Common myeloid progenitor, CD34-positive (primary cell): ENCODE measurements at regions not wholly inside any gene's neighbourhood (a gene's known extent, or its start where the extent isn't known, plus 50 kb on each side); places are given as distances from the start of the nearest gene placed in this dataset.

ENCODE experiments used
- CTCF ChIA-PET: fragments of 350-600 bp; sonication (Branson Sonifier 250); formaldehyde crosslinking; loops from one replicate; lab custom pipeline; 2021; ENCODE audit warnings: antibody characterized with exemption; lab: Charles Lee
- POLR2A ChIA-PET: fragments of 350-600 bp; sonication (Branson Sonifier 250); formaldehyde crosslinking; loops from one replicate; lab custom pipeline; 2021; ENCODE audit warnings: antibody characterized with exemption; lab: Charles Lee
- DNase-seq, 3 donors: peaks; one replicate each; pipeline versions ENCODE4 v3.0.0 to v3.0.0-alpha.2; 2013
- H3K27ac ChIP-seq, 2 experiments: 1 replicate in 1 of 2; 2 replicates in 1 of 2; pipeline ENCODE4 v1.7.0; 2013; ENCODE audit warnings: inconsistent platforms in 2 of 2, low read length in 2 of 2, mild to moderate bottlenecking in 2 of 2, low read depth in 1 of 2, moderate library complexity in 1 of 2; ENCODE audit not compliant: severe bottlenecking in 2 of 2, insufficient read depth in 1 of 2, poor library complexity in 1 of 2
- H3K27me3 ChIP-seq, 5 experiments: replicated peaks in 2 of 5; 1 replicate in 3 of 5; 2 replicates in 2 of 5; pipeline versions ENCODE4 v1.6.1 to v1.7.0; 2013; ENCODE audit warnings: low read length in 4 of 5, mild to moderate bottlenecking in 2 of 5, moderate library complexity in 2 of 5, inconsistent platforms in 1 of 5; ENCODE audit not compliant: insufficient read depth in 5 of 5, control insufficient read depth in 4 of 5
- H3K36me3 ChIP-seq, 4 experiments: 1 replicate in 2 of 4; 2 replicates in 2 of 4; pipeline versions ENCODE4 v1.6.1 to v1.7.0; 2013; ENCODE audit warnings: low read length in 3 of 4, control low read depth in 1 of 4, mild to moderate bottlenecking in 1 of 4; ENCODE audit not compliant: control insufficient read depth in 4 of 4, insufficient read depth in 4 of 4
- H3K4me1 ChIP-seq, 4 experiments: 1 replicate in 3 of 4; 2 replicates in 1 of 4; pipeline versions ENCODE4 v1.6.1 to v1.7.1; 2013; ENCODE audit warnings: low read length in 3 of 4, mild to moderate bottlenecking in 3 of 4, control low read depth in 1 of 4, inconsistent platforms in 1 of 4, moderate library complexity in 1 of 4; ENCODE audit not compliant: control insufficient read depth in 4 of 4, insufficient read depth in 4 of 4; ENCODE audit errors: control extremely low read depth in 1 of 4
- H3K4me3 ChIP-seq, 7 experiments: 1 replicate in 4 of 7; 2 replicates in 3 of 7; pipeline versions ENCODE4 v1.5.1 to v1.7.0; 2013; ENCODE audit warnings: mild to moderate bottlenecking in 7 of 7, low read length in 6 of 7, moderate library complexity in 6 of 7, inconsistent platforms in 2 of 7, low read depth in 2 of 7, control low read depth in 1 of 7; ENCODE audit not compliant: insufficient read depth in 4 of 7, control insufficient read depth in 1 of 7; ENCODE audit errors: extremely low read depth in 1 of 7
- H3K9me3 ChIP-seq, 5 experiments: 1 replicate in 4 of 5; 2 replicates in 1 of 5; pipeline versions ENCODE4 v1.6.1 to v1.7.1; 2013; ENCODE audit warnings: low read length in 4 of 5, mild to moderate bottlenecking in 2 of 5, inconsistent platforms in 1 of 5, low read depth in 1 of 5, moderate library complexity in 1 of 5; ENCODE audit not compliant: control insufficient read depth in 4 of 5, insufficient read depth in 2 of 5; ENCODE audit errors: control extremely low read depth in 1 of 5
- WGBS: methylation state at CpG from one replicate; pipeline ENCODE4 v1.1.5; 2013; ENCODE audit not compliant: insufficient coverage; 5-methylcytosine and 5-hydroxymethylcytosine counted together

DNA sequence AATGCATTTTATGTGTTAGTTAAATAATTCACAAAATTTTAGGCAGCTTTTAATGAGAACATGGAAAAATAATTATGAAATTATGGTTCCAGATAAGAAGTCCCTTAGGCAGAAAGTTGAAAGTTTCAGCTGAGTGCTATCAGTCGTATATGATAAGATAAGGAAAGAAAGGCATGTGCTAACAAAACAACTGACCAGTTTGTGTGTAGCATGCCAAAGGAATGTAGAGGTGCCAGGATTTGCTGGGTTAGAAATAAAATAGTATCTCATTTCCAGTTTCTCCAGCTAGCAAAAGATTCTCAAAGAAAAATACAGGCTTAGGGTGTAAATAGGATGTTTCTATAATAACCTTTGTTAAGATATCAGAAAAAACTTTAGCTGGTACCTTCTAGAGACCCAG is 1044.5 kb upstream of the CDH8 start:
- no peaks in the 10 kb centered on the region for H3K36me3 ChIP-seq
- DNase-seq: no peak
- H3K27ac ChIP-seq: no peak overlapping the region
- H3K4me1 ChIP-seq: no peaks in the 10 kb centered on the region
- ChIA-PET POLR2A (no interaction called here), CTCF (no interaction called here)
- no peaks in the 10 kb centered on the region for H3K27me3 ChIP-seq
- H3K4me3 ChIP-seq: no peak overlapping the region
- WGBS: 88% methylated on average over 1 of the region's 1 CpG
- peaks cover 0 to 3% (median 0%) of the 10 kb centered on the region in 5 experiments for H3K9me3 ChIP-seq

DNA sequence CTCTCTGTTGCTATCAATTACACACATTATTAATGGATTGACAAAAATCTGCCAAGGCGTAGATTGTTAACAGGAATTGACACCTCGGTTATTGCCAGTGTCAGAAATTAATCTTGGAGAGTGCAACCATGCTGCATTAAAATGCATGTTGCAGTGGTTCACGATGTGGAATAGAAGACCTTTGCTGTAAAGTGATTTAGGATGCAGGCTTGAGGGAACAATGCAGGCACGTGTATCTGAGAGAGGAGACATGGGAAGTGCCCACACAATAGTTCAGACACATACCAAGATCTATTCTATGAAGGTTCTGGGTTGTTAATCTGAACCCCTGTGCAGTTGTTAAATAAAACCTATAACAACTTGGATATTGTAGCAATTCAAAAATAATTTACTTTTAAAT is 1032.8 kb upstream of the CDH8 start:
- Histone ChIP-seq H3K36me3 (no peaks in the 10 kb centered on the region), H3K27me3 (no peaks in the 10 kb centered on the region), H3K9me3 (no peaks in the 10 kb centered on the region), H3K4me3 (no peak overlapping the region), H3K27ac (no peak overlapping the region), H3K4me1 (no peaks in the 10 kb centered on the region)
- POLR2A ChIA-PET: no interaction called here
- CTCF ChIA-PET: no interaction called here
- no peak for DNase-seq
- WGBS: 66% methylated on average over 3 of the region's 4 CpGs

DNA sequence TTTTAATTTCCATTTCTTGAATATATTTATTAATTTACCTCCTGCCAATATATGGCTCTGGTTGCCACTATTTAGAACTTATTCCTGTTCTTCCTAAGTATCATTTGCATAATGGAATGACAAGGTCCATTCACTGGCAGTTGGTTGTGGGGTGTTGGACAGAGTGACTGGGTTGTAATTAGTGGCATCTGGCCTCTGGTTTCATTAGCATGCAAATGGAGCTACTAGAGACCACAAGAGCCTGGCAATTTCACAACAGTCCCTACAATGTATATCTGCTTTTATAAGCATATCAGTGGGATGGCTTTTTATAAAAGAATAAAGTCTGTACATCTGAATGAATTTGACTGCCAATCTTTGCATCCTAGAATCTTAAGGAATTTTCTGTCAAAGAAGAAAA is 1030.9 kb upstream of the CDH8 start:
- no peaks in the 10 kb centered on the region for H3K4me1 ChIP-seq
- no peaks in the 10 kb centered on the region for H3K36me3 ChIP-seq
- no peak for DNase-seq
- no peak overlapping the region for H3K27ac ChIP-seq
- H3K9me3 ChIP-seq: no peaks in the 10 kb centered on the region
- H3K27me3 ChIP-seq: no peaks in the 10 kb centered on the region
- CTCF ChIA-PET: no interaction called here
- no peak overlapping the region for H3K4me3 ChIP-seq
- POLR2A ChIA-PET: no interaction called here

DNA sequence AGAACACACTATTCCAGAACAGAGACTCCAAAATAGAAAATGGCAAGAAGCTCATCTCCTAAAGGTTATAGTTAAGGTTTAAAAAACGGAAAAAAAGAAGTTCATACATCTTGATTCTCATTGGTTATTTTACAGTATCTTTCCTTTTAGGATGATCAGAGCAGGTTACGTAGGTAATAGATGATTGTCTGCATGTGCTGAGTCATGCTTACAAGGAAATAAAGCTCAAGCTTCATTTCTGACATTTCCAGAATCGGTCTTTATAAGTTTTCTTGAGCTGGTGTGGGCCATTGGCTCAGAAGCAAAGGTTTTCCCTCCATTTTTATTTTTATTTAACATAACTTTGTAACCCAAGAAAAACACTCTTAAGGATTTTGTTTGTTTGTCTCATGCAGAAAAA is 1030.3 kb upstream of the CDH8 start:
- CTCF ChIA-PET: no interaction called here
- no peak overlapping the region for H3K4me3 ChIP-seq
- no peaks in the 10 kb centered on the region for H3K27me3 ChIP-seq
- H3K27ac ChIP-seq: no peak overlapping the region
- POLR2A ChIA-PET: no interaction called here
- WGBS: 100% methylated on average over 1 of the region's 3 CpGs
- no peaks in the 10 kb centered on the region for H3K9me3 ChIP-seq
- no peaks in the 10 kb centered on the region for H3K36me3 ChIP-seq
- no peaks in the 10 kb centered on the region for H3K4me1 ChIP-seq
- DNase-seq: no peak

DNA sequence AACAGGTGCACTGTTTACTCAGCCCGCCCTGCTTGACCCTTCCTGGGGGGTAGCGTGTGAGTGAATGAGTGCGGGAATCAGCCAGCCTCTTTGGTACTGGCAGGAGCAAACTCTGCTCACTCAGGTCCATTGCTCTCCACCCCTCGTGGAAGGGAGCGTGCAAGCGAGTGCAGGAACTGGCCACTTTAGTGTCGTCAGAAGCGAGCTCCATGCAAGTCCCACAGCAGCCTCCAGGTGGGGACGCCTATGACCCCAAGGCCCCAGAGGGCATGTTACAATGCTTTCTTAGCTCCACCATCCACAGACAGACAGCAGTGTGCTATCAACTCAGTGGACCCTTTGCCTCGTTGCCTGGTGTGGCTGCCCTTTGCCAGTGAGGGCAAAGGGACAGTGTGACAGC is 1025.1 kb upstream of the CDH8 start:
- H3K27me3 ChIP-seq: no peaks in the 10 kb centered on the region
- ChIA-PET CTCF (no interaction called here), POLR2A (no interaction called here)
- DNase-seq: no peak
- H3K4me3 ChIP-seq: no peak overlapping the region
- H3K4me1 ChIP-seq: no peaks in the 10 kb centered on the region
- no peaks in the 10 kb centered on the region for H3K9me3 ChIP-seq
- H3K27ac ChIP-seq: no peak overlapping the region
- no peaks in the 10 kb centered on the region for H3K36me3 ChIP-seq
- WGBS: 88% methylated on average over 8 of the region's 10 CpGs

DNA sequence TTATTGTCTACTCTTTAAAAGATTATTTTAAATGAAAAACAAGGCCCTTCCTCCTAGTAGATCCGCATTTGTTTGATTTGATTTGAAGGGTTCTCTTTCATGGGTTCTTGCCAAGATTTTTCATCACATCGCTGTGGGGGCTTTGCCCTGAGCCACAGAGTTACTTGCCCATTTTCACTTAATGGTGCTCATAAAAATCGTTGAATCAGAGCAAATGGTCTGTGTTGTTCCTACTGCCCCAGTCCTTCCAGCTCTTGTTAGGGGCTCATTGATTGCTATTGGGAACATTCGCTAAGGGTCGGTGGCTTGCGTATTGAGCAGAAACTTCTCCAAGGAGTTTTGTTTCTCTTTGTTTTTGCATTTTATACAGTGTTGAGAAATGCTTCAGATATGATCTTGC is 1023.4 kb upstream of the CDH8 start:
- no peaks in the 10 kb centered on the region for H3K9me3 ChIP-seq
- DNase-seq: no peak
- H3K27me3 ChIP-seq: no peaks in the 10 kb centered on the region
- POLR2A ChIA-PET: no interaction called here
- CTCF ChIA-PET: no interaction called here
- H3K4me1 ChIP-seq: no peaks in the 10 kb centered on the region
- 81% methylated on average over 3 of the region's 6 CpGs for WGBS
- no peaks in the 10 kb centered on the region for H3K36me3 ChIP-seq
- H3K4me3 ChIP-seq: no peak overlapping the region
- H3K27ac ChIP-seq: no peak overlapping the region

DNA sequence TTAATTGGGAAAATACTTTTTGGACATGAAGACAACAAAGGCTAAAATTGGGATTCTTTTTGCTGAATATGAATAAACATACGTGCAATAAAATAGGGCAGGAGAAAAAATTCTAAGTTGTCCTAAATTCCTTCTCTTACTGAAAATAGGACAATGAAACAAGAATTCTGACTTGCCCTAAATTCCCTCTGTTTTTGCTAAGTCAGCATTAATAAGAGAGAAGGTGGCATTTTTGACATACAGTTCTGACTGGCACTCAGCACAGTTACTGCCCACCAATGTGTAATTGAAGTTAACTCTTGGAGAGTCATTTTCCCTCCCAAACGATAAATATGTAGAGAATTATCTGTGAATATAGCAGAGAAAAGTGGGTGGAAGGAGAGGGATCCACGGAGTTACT is 1021.1 kb upstream of the CDH8 start:
- POLR2A ChIA-PET: no interaction called here
- Histone ChIP-seq H3K27ac (no peak overlapping the region), H3K4me1 (no peaks in the 10 kb centered on the region), H3K27me3 (no peaks in the 10 kb centered on the region), H3K36me3 (no peaks in the 10 kb centered on the region), H3K4me3 (no peak overlapping the region), H3K9me3 (no peaks in the 10 kb centered on the region)
- CTCF ChIA-PET: no interaction called here
- 100% methylated on average over 1 of the region's 3 CpGs for WGBS
- DNase-seq: no peak

DNA sequence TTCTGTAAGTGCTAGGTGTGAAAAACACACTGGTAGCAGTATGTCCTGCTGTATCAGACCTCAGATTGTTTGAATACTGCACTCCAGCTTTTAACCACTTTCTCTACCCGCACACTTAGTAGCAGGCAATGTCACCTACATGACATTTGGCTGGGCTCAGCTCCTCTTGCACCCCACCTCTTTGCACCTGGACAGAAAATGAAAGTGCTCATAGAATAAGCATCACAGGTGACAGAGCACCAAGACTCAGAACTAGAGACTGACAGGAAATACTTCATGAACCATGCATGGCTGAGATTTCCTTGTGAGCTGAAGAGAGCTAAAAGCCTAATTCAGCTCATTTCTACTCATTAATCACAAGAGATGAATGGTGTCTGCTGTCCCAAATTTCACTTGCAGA is 1014.2 kb upstream of the CDH8 start:
- 100% methylated on average over 1 of the region's 1 CpG for WGBS
- H3K27me3 ChIP-seq: no peaks in the 10 kb centered on the region
- H3K27ac ChIP-seq: no peak overlapping the region
- H3K9me3 ChIP-seq: no peaks in the 10 kb centered on the region
- no peak overlapping the region for H3K4me3 ChIP-seq
- H3K4me1 ChIP-seq: no peaks in the 10 kb centered on the region
- H3K36me3 ChIP-seq: no peaks in the 10 kb centered on the region
- no peak for DNase-seq
- ChIA-PET POLR2A (no interaction called here), CTCF (no interaction called here)
